Heart left ventricle (tissue), 13 donors: ENCODE measurements at regions not wholly inside any gene's neighbourhood (a gene's known extent, or its start where the extent isn't known, plus 50 kb on each side); places are given as distances from the start of the nearest gene placed in this dataset.

Experiments
- CTCF ChIP-seq, 12 donors: fragments of 200-600 bp; sonication (generic) in 4 of 12; IDR thresholded peaks; one replicate each; pipeline versions ENCODE4 v1.5.0 to v1.8.0; 2018 to 2022; ENCODE audit warnings: antibody characterized with exemption in 12 of 12, mild to moderate bottlenecking in 5 of 12
- POLR2A ChIP-seq, 2 donors: fragments of 450-650 bp; IDR thresholded peaks; one replicate each; pipeline ENCODE4 v1.6.1; 2017; ENCODE audit warnings: antibody characterized with exemption in 2 of 2, mild to moderate bottlenecking in 2 of 2, moderate library complexity in 2 of 2
- donor health status: ischemic (EF 13 %, LVEDD 7.1; RV severe dilation, severe dysfunction).
- donor health status: DM: no; HTN: yes; CAD: no.
- donor health status: DM: no; HTN: no; CAD: no.
- donor health status: ischemic (EF 25% LVEDD 6.9; RV normal size, moderate dysfunction).
- donor health status: ischemic (EF 25% LVEDD 5.7; RV mildly dilated, moderate dysfunction).
- donor health status: ischemic (EF 35%, LVEDD 5.7; RV mildly dilated, moderate dysfunction).
- donor health status: nonischemic (EF 11% LVEDD 7.7; RV severe dilation, severe dysfunction).
- donor health status: DM: yes; HTN: yes; CAD: no.
- donor health status: PGD.
- donor health status: ischemic (EF 29% LVEDD 5.4; RV normal size, mild dysfunction).
- donor health status: nonischemic (EF 23%, LVEDD 6.1; RV moderate dilation, normal function).

GRCh38 chr21:29448766-29449165, 150.0 kb downstream of the BACH1 start:
- TF ChIP-seq POLR2A (IDR thresholded peaks at IDR 0.05) (no peak), CTCF (IDR thresholded peaks at IDR 0.05) (no peak)
